ENCODE measurements at regions not wholly inside any gene's neighbourhood (a gene's known extent, or its start where the extent isn't known, plus 50 kb on each side); places are given as distances from the start of the nearest gene placed in this dataset.

DNA sequence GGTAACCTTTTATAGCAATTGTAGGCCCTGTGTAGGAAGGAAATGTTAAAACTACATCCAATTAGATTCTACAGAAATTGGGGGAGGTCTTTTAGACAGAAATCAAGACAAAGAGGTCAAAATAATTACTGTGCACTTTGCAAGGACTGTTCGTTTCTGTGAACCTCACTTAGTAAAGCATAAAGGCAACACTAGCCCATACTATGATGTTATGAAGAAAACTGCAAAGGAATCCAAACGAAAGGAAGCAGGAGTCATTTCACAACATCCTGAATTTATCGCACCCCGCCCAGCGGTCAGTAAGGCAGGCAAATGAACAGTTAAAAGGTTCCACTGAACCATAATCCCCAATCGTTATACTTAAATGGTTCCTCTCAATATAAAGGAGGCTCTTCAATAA, 429.5 kb upstream of the ARID1B start:
- TF ChIP-seq, protein P1, sequence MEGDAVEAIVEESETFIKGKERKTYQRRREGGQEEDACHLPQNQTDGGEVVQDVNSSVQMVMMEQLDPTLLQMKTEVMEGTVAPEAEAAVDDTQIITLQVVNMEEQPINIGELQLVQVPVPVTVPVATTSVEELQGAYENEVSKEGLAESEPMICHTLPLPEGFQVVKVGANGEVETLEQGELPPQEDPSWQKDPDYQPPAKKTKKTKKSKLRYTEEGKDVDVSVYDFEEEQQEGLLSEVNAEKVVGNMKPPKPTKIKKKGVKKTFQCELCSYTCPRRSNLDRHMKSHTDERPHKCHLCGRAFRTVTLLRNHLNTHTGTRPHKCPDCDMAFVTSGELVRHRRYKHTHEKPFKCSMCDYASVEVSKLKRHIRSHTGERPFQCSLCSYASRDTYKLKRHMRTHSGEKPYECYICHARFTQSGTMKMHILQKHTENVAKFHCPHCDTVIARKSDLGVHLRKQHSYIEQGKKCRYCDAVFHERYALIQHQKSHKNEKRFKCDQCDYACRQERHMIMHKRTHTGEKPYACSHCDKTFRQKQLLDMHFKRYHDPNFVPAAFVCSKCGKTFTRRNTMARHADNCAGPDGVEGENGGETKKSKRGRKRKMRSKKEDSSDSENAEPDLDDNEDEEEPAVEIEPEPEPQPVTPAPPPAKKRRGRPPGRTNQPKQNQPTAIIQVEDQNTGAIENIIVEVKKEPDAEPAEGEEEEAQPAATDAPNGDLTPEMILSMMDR (IDR thresholded peaks at IDR 0.05; ENCODE audit: partially characterized antibody, unreplicated experiment): no peak
- Mint-ChIP-seq H3K36me3 (ENCODE audit: unreplicated experiment) (no peaks in the 10 kb centered on the region), H3K9me3 (ENCODE audit: unreplicated experiment) (peaks cover 2% of the 10 kb centered on the region), H3K27me3 (ENCODE audit: unreplicated experiment) (no peaks in the 10 kb centered on the region), H3K27ac (ENCODE audit: unreplicated experiment) (no peak overlapping the region), H3K4me3 (ENCODE audit: unreplicated experiment) (no peak overlapping the region), H3K4me1 (ENCODE audit: low read depth, unreplicated experiment) (no peaks in the 10 kb centered on the region)
- DNase-seq: no peak

DNA sequence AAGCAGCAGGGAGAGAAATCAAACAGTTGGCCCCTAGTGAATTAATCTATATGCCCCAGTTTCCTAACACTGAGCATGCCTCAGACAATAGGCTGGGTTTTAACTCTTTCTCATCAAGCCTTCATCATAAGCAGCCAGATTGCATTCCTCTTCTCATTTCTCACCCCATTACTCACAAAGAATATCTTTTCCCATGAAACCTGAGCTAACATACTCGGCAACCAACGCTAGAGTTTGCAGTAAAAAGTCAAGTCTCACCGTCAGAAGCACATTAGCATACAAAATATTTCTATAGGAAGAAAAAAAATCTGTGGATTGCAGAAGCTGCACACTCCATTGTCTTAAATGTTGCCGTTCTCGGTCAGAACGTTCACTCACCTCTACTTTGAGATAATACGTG, 429.9 kb upstream of the ARID1B start:
- H3K4me3 Mint-ChIP-seq (ENCODE audit: unreplicated experiment): no peak overlapping the region
- no peak for DNase-seq
- peaks cover 2% of the 10 kb centered on the region for H3K9me3 Mint-ChIP-seq (ENCODE audit: unreplicated experiment)
- TF ChIP-seq, protein P1 (IDR thresholded peaks at IDR 0.05; ENCODE audit: partially characterized antibody, unreplicated experiment): no peak
- H3K27me3 Mint-ChIP-seq (ENCODE audit: unreplicated experiment): no peaks in the 10 kb centered on the region
- H3K36me3 Mint-ChIP-seq (ENCODE audit: unreplicated experiment): no peaks in the 10 kb centered on the region
- H3K4me1 Mint-ChIP-seq (ENCODE audit: low read depth, unreplicated experiment): no peaks in the 10 kb centered on the region
- H3K27ac Mint-ChIP-seq (ENCODE audit: unreplicated experiment): no peak overlapping the region

DNA sequence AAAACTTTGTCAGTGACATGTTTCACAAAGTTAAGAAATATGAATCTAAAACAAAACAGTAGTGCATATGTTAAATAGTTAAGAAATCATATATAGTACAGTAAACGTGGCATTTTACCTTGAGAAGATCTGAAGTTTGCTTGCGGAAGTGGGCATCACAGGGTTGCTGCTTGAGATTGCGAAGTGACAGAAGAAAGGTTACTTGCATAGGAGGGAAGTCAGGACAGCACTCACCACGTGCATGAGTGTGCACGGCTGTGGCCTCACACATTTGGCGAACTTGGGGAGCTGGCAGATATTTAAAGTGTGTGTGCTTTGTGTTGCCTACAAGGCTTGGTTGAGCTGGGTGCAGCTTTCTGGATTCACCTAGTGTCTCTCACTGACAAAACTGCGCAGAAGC, 431.5 kb upstream of the ARID1B start:
- Mint-ChIP-seq H3K36me3 (ENCODE audit: unreplicated experiment) (no peaks in the 10 kb centered on the region), H3K4me1 (ENCODE audit: low read depth, unreplicated experiment) (no peaks in the 10 kb centered on the region), H3K4me3 (ENCODE audit: unreplicated experiment) (no peak overlapping the region), H3K27me3 (ENCODE audit: unreplicated experiment) (no peaks in the 10 kb centered on the region), H3K9me3 (ENCODE audit: unreplicated experiment) (no peaks in the 10 kb centered on the region), H3K27ac (ENCODE audit: unreplicated experiment) (no peak overlapping the region)
- TF ChIP-seq, protein P1 (IDR thresholded peaks at IDR 0.05; ENCODE audit: partially characterized antibody, unreplicated experiment): no peak
- DNase-seq: no peak

DNA sequence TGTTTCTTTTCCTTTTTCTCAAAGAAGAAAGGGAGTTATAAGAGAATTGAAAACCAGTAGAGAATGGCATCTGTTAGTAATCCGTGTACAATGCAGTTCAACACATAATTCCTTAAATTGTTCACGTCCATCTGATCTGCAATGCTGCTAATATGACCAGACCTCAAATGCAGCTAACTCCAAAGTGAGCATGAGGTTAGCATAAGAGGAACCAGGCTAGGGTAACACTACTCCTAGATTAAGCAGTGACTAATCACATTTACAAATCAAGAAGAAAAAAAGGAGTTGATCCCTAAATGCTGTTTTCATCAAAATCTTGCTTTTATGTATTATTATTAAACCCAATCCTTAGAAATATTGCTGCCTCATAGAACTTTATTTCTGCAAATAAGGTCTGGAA, 432.7 kb upstream of the ARID1B start:
- Mint-ChIP-seq H3K27ac (ENCODE audit: unreplicated experiment) (no peak overlapping the region), H3K9me3 (ENCODE audit: unreplicated experiment) (no peaks in the 10 kb centered on the region), H3K4me3 (ENCODE audit: unreplicated experiment) (no peak overlapping the region), H3K4me1 (ENCODE audit: low read depth, unreplicated experiment) (no peaks in the 10 kb centered on the region), H3K27me3 (ENCODE audit: unreplicated experiment) (no peaks in the 10 kb centered on the region), H3K36me3 (ENCODE audit: unreplicated experiment) (no peaks in the 10 kb centered on the region)
- no peak for DNase-seq
- TF ChIP-seq, protein P1 (IDR thresholded peaks at IDR 0.05; ENCODE audit: partially characterized antibody, unreplicated experiment): no peak

DNA sequence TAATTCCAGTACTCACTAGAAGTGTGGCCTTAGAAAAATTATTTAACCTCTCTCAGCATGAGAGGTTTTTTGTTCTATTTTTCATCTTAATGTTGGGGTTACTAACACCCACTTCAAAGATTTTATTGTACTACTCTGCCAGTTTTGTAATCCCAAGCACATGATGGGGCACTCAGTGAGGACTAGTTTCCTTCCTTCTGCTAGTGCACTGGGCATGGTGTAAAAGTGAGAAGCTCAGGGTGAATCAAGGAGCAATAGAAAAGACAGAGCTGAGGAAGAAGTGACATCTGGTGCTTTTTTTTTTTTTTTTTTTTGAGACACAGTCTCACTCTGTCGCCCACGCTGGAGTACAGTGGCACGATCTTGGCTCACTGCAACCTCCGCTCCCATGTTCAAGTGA, 439.4 kb upstream of the ARID1B start:
- Mint-ChIP-seq H3K27ac (ENCODE audit: unreplicated experiment) (no peak overlapping the region), H3K4me1 (ENCODE audit: low read depth, unreplicated experiment) (peaks cover 5% of the 10 kb centered on the region), H3K36me3 (ENCODE audit: unreplicated experiment) (no peaks in the 10 kb centered on the region), H3K9me3 (ENCODE audit: unreplicated experiment) (no peaks in the 10 kb centered on the region), H3K4me3 (ENCODE audit: unreplicated experiment) (no peak overlapping the region), H3K27me3 (ENCODE audit: unreplicated experiment) (peaks cover 4% of the 10 kb centered on the region)
- DNase-seq: no peak
- TF ChIP-seq, protein P1 (IDR thresholded peaks at IDR 0.05; ENCODE audit: partially characterized antibody, unreplicated experiment): no peak
